Vagina (tissue), 2 donors: ENCODE measurements at regions not wholly inside any gene's neighbourhood (a gene's known extent, or its start where the extent isn't known, plus 50 kb on each side); places are given as distances from the start of the nearest gene placed in this dataset.

Experiments
- DNase-seq, 2 donors: peaks; one replicate each; pipeline ENCODE4 v3.0.0-alpha.2; 2017; ENCODE audit errors: extremely low spot score in 2 of 2
- H3K27ac ChIP-seq: fragments of 200-600 bp; sonication (generic); one replicate; pipeline ENCODE4 v1.5.1; 2019
- H3K27me3 ChIP-seq: fragments of 200-600 bp; sonication (generic); one replicate; pipeline ENCODE4 v1.5.1; 2019
- H3K36me3 ChIP-seq, 2 donors: fragments of 200-600 bp; sonication (generic); one replicate each; pipeline ENCODE4 v1.5.1; 2017 to 2019
- H3K4me1 ChIP-seq: fragments of 200-600 bp; sonication (generic); one replicate; pipeline ENCODE4 v1.5.1; 2019
- H3K4me3 ChIP-seq, 2 donors: fragments of 200-600 bp; sonication (generic); 1 replicate in 1 of 2; 2 replicates in 1 of 2; pipeline ENCODE4 v1.5.1; 2016 to 2019
- H3K9me3 ChIP-seq: fragments of 200-600 bp; sonication (generic); one replicate; pipeline ENCODE4 v1.5.1; 2019
- CTCF ChIP-seq, 3 experiments: fragments of 450-650 bp in 2 of 3; fragments of 200-600 bp in 1 of 3; sonication (generic) in 1 of 3; IDR thresholded peaks; one replicate each; pipeline ENCODE4 v1.5.1; 2017 to 2019; ENCODE audit warnings: antibody characterized with exemption in 3 of 3, mild to moderate bottlenecking in 2 of 3, moderate library complexity in 2 of 3
- POLR2A ChIP-seq, 2 donors: fragments of 450-650 bp; IDR thresholded peaks; one replicate each; pipeline ENCODE4 v1.6.1; 2017; ENCODE audit warnings: antibody characterized with exemption in 2 of 2, mild to moderate bottlenecking in 2 of 2, moderate library complexity in 2 of 2
- POLR2AphosphoS5 ChIP-seq, 2 donors: sonication (generic); formaldehyde crosslinking; IDR thresholded peaks; one replicate each; pipeline ENCODE4 v1.9.0; 2017; ENCODE audit warnings: antibody characterized with exemption in 2 of 2, mild to moderate bottlenecking in 2 of 2, low read depth in 1 of 2; ENCODE audit not compliant: insufficient read depth in 1 of 2
- intact Hi-C: fragments of 100-400 bp; cut with DNase I; formaldehyde crosslinking; loops from one replicate; pipeline ENCODE4 v1.15.1; 2023

GRCh38 chr5:155954701-155955445 lies 372.1 kb upstream of the SGCD start:
- DNase-seq, result no peak
- Histone ChIP-seq H3K4me1 (no peaks in the 10 kb centered on the region), H3K9me3 (no peaks in the 10 kb centered on the region), H3K27ac (no peak overlapping the region), H3K27me3 (no peaks in the 10 kb centered on the region), H3K36me3 (no peaks in the 10 kb centered on the region), H3K4me3 (no peak overlapping the region)
- intact Hi-C loops, result no loop called here
- no peak for TF ChIP-seq POLR2A (IDR thresholded peaks at IDR 0.05)
- no peak for TF ChIP-seq POLR2AphosphoS5 (IDR thresholded peaks at IDR 0.05; ENCODE audit: insufficient read depth in 1 of 2, low read depth in 1 of 2)
- no peak for TF ChIP-seq CTCF (IDR thresholded peaks at IDR 0.05)

- H3K4me1 ChIP-seq, result no peaks in the 10 kb centered on the region
- no peaks in the 10 kb centered on the region for H3K9me3 ChIP-seq
- intact Hi-C loops, result no loop called here
- no peak for DNase-seq
- TF ChIP-seq CTCF (IDR thresholded peaks at IDR 0.05) (no peak), POLR2AphosphoS5 (IDR thresholded peaks at IDR 0.05; ENCODE audit: insufficient read depth in 1 of 2, low read depth in 1 of 2) (no peak), POLR2A (IDR thresholded peaks at IDR 0.05) (no peak)
- no peaks in the 10 kb centered on the region for H3K27me3 ChIP-seq
- H3K27ac ChIP-seq, result no peak overlapping the region
- H3K4me3 ChIP-seq, result no peak overlapping the region
- H3K36me3 ChIP-seq, result no peaks in the 10 kb centered on the region
Observed at GRCh38 chr5:155957884-155958283, 369.1 kb upstream of the SGCD start.

GRCh38 chr5:155959082-155959481 lies 367.9 kb upstream of the SGCD start:
- no peak for DNase-seq
- H3K27ac ChIP-seq, result no peak overlapping the region
- no peak for TF ChIP-seq POLR2AphosphoS5 (IDR thresholded peaks at IDR 0.05; ENCODE audit: insufficient read depth in 1 of 2, low read depth in 1 of 2)
- no peak for TF ChIP-seq CTCF (IDR thresholded peaks at IDR 0.05)
- TF ChIP-seq POLR2A (IDR thresholded peaks at IDR 0.05), result no peak
- no peaks in the 10 kb centered on the region for H3K9me3 ChIP-seq
- intact Hi-C loops, result no loop called here
- no peaks in the 10 kb centered on the region for H3K36me3 ChIP-seq
- no peaks in the 10 kb centered on the region for H3K4me1 ChIP-seq
- no peaks in the 10 kb centered on the region for H3K27me3 ChIP-seq
- H3K4me3 ChIP-seq, result no peak overlapping the region

GRCh38 chr5:155960177-155960576 lies 366.8 kb upstream of the SGCD start:
- intact Hi-C loops, result no loop called here
- DNase-seq, result no peak
- TF ChIP-seq CTCF (IDR thresholded peaks at IDR 0.05), result no peak
- TF ChIP-seq POLR2AphosphoS5 (IDR thresholded peaks at IDR 0.05; ENCODE audit: insufficient read depth in 1 of 2, low read depth in 1 of 2), result no peak
- TF ChIP-seq POLR2A (IDR thresholded peaks at IDR 0.05), result no peak

GRCh38 chr5:155969537-155969936 lies 357.4 kb upstream of the SGCD start:
- Histone ChIP-seq H3K27ac (no peak overlapping the region), H3K36me3 (no peaks in the 10 kb centered on the region), H3K9me3 (no peaks in the 10 kb centered on the region), H3K27me3 (no peaks in the 10 kb centered on the region), H3K4me1 (no peaks in the 10 kb centered on the region), H3K4me3 (no peak overlapping the region)
- no peak for DNase-seq
- TF ChIP-seq CTCF (IDR thresholded peaks at IDR 0.05), result no peak
- intact Hi-C loops, result no loop called here

More at GRCh38 chr5:155960177-155960576, 366.8 kb upstream of the SGCD start:
- no peaks in the 10 kb centered on the region for H3K36me3 ChIP-seq
- H3K4me1 ChIP-seq, result no peaks in the 10 kb centered on the region
- no peaks in the 10 kb centered on the region for H3K27me3 ChIP-seq
- no peak overlapping the region for H3K4me3 ChIP-seq
- H3K9me3 ChIP-seq, result no peaks in the 10 kb centered on the region
- H3K27ac ChIP-seq, result no peak overlapping the region
